ENCODE measurements at regions not wholly inside any gene's neighbourhood (a gene's known extent, or its start where the extent isn't known, plus 50 kb on each side); places are given as distances from the start of the nearest gene placed in this dataset.

DNA sequence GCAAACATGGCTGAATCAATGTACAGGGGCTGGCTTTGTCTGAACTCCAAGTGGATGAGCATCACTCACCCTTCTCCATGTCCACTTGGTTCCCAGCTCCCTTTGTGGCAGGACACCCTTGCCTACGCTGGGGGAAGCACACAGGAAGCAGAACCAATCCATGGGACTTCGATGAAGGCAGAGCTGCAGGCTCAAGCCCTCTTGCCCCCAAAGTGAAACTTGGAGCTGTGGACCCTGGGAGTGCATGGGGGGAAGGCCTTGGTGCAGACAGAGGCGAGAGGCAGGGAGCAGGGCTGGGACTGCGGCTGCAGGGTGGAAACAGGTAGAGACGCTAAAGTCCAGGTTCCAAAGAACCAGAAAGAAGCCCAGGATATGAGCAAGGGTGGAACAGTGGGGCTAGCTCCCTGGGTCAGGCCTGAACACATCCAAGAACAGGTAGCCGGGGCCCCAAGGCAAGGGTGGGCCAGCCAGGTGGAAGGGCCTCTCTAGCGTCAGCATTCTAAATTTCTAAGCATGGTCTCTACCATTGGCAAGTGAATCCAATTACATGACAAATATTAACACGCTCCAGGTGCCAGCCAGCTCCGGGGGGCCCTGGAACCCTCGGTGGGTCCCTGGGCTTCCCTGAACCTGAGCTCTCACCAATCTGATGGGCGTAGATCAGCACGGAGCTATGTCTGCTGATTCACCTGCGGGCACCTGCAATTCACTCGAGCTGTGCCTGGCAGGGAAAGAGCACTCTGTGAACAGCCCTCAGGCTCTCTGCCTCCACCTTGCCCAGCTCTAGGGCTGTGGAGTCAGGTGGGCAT is 532.8 kb downstream of the BRD1 start:
- no peak for DNase-seq

DNA sequence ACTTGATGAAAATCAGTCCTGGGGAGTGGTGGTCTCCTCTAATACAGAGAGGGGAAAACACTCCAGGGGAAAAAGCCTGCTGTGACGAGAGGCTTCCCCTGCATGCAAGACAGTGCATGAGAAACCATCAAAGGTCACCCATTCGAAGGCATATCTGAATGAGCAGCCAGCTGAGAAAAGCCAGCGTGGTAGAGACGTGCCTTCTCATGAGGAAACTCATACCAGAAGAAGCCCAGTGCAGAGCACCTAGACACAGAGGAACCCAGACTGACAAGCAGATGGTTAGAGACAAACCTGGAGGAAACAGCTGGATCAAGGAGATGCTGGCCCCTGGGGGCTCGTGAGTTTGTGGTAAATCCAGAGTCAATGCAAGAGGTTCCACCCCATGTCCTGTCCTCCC is 534.8 kb downstream of the BRD1 start:
- DNase-seq = no peak

DNA sequence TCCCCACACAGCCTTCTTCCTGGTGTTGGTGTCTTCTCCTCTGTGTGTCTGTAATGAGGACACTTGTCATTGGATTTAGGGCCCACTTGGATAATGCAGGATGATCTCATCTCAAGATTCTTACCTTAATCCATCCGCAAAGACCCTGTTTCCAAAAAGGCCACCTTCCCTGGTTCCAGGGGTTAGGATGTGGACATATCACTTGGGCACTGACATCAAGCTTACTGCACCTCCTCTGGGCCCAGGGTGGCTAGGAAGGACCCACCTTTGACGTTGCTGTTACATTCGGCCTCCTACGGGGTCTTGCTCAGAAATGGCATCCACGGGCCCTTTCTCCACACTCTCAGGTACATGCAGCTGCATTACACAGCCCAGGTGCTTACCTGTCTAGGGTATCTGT is 535.9 kb downstream of the BRD1 start:
- no peak for DNase-seq

DNA sequence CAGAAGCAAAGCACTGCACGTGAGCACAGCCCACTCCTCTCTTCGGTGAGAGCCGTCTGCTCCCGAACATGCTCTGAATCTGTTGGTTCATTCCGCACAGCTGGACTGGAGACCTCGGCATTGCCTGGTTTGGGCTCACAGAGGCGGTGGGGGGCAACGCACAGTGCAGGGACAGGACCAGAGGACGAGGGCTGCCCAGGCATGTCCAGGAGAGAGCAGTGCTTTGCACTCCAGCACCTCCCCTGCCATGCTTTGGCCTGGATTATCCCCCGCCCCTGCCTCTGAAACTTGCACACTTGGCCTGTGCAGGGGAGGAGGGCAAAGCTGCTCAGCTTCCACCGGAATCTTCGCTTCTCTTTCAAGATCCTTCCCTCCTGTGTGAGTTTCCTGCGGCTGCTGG is 536.5 kb downstream of the BRD1 start:
- no peak for DNase-seq

DNA sequence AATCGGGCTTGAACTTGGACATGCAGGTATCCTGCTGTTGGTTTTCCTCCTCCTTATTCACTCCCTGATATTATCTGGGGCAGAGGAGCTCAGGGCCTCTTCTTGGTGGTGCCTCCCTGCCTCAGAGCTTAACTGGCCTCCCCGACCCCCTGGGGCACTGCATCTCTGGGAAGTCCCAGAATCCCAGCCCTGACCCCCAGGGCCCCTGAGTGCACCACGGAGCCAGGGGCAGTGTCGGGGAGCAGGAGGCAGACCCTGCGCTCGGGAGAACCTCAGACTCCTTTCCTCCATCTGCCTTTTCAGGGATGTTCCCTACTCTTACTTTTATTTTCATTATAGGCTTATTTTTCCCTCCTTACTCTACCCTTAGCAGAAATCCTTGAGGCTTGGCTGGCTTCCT is 537.0 kb downstream of the BRD1 start:
- no peak for DNase-seq

DNA sequence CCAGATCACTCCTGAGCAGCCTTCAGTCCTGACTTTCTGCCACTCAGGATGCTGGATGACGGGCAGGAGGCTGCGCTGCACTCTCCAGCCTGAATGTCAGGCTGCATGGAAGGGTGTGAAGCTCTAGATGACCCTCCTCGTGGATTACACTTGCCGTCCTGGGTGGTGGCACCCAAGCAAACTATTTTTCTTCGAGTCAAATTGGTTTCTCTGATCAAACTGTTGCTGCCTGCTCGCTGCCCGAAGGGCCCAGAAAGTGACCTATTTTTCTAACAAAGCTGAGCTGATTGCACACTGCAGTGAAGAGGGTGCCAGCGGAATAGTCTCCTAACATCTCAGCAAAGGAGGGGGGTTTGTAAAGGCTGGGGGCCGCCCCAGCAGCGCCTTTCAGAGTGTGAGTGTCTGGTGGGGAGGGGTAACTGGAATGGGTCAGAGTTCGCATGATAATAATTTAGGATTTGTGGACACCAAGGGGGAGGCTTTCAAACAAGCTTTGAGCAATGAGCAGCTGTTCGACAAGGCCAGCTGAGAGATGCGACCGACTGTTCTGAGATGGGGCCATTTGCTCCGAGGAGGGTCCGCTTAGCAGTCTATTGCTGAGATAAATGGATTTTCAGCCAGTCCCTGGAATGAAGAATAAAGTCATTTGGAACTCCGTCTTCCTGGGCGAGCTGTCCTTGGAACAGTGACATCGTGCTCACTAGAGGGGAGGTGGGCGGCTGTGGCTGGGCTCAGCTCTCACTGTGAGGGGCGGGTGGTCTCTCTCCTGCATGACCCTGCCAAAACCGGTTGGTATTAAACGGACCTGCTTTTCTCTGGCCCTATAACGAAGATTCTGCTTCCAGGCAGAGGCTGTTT is 537.6 kb downstream of the BRD1 start:
- DNase-seq = no peak

DNA sequence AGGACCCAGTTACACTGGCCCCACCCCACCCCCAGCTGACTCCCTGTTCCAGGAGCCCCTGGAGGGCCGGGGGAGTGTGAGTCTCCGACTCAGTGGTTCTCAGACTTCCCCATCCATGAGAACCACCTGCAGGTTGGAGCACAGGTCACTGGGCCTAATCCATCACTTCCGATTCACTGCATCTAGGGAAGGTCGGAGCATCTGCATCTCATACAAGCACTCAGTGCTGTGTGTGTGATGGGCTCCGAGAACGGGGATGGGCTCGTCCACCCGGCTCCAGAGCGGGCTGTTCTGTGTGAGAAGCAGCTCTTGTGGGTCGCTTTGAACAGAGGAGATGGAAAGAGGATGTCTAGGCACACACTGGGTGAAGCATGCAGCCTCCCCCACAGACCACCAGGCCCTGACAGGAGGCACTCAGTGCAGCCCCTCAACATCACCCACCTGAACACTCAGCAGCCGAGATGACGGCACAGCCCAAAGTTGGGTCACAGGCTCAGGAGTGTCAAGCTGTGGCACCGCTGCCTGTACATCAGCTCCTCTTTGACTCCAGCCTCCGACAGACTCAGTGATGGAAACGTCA is 541.4 kb downstream of the BRD1 start:
- no peak for DNase-seq

DNA sequence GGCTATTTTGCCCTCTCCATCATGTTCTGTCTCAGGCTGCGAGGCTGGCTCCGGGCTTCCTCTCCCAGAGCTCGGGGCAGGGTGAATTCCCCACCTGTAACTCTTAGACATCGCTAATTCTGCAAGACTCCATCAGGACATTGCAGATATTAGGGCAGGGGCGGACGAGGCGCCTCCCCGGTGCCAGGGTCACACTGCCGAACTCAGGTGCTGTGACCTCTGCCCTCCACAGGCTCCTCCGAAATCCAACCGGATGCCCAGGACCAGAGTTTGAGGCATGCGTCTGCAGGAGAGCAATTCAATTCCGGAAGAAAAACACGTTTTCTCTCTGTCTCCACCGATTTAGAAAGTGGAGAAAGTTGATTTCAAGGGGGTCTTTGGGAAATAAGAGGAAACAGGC is 542.7 kb downstream of the BRD1 start:
- no peak for DNase-seq

DNA sequence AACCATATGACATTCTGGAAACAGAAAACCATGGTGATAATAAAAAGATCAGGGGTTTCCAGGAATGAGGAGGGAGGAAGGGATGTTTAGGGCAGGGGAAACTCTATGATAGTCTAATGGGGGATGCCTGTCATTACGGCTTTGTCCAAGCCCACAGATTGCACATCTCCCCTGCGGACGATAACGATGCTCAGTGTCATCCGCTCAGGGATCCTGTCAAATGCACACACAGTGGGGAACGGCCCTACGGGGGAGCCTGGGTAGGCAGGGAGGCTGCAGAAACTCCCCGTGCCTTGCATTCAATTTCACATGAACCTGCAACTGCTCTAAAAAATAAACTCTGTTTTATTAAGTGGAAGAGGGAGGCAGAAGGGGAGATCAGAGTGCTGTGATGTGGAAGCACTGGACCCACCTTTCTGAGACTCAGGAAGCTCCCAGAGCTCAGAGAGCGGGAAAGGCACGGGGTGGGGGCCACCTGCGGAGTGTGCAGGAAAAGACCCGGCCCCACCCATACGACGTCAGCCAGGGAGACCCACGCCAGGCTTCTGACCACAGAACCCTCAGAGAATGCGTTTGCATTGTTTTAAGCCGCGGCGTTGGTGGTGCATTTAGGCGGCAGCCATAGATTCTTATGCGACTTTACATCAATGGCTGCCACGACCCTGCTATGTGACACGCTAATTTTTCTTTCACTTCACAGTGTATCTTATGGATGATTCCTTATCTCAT is 543.5 kb downstream of the BRD1 start:
- no peak for DNase-seq

DNA sequence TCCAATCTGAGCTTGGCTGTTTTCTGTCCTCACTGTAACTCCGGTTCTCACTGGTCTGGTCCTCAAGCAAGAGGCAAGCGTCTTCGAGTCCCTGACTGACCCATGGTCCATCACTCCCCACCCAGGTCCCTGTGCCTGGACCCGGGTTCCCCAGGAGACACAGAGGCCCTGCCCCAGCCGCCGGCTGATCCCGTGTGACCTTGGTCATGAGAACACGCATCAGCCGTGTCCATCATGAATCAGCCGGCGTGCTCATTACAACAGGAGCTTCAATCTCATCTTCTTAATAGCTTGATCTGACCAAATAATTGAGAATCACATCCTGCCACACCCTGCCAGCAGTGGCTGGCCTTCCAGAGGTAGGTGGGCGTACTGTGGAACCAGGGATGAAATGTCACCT is 545.1 kb downstream of the BRD1 start:
- no peak for DNase-seq

DNA sequence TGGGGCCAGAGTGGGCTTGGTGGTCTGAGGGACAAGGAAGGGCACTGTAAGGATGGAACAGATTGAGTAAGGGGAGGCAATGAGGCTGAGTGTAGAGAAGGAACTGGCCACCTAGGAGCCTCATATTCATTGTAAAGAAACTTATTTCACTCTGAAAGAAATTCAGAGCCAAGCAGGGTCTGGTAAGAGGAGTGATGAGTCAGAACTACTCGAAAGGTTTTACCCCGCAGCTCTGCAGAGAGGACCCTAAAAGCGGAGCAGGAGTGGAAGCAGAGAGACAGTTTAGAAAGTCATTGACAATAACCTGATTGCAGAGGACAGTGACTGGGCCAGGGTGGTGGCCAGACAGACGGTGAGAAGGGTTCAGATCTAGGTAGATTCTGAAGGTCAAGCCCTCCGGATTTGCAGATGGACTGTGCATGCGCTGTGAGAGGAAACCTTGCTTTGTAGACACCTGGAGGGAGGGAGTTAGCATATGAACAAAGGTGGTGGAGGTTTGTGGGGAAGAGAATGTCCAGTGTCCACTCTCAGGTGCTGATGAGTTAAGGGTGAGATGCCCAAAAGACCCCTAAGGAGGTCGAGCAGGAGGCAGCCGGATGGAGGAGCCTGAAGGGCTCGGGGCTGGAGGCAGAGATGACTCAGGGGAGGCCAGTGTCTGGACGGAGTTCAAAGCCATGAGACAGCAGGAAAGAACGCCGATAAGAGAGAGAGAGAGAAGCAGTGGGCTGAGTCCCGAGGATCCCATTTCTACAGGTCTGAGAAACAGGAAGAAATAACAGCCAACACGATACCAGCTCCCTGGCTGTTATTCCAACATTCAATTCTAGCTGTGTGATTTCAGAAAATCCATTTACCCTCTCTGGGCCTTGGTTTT is 546.0 kb downstream of the BRD1 start:
- DNase-seq = no peak

DNA sequence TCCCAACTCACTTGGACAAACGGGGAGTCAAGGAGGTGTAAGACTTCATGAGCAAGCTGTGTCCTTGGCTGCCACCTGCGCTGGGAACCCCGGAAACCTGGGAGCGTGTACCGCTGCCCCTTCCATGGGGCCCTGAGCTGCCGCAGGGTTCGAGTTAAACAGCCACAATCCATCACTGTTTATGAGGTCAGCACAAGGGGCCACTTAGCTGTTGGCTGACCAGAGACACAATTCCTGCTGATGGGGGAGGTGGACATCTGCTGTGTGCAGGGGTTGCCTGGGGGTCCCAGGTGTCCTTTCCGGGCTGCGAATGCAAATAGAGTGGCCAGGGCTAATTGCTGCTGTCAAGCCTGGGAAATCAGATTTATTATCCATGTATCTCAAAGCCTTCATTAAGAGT is 549.3 kb downstream of the BRD1 start:
- no peak for DNase-seq

DNA sequence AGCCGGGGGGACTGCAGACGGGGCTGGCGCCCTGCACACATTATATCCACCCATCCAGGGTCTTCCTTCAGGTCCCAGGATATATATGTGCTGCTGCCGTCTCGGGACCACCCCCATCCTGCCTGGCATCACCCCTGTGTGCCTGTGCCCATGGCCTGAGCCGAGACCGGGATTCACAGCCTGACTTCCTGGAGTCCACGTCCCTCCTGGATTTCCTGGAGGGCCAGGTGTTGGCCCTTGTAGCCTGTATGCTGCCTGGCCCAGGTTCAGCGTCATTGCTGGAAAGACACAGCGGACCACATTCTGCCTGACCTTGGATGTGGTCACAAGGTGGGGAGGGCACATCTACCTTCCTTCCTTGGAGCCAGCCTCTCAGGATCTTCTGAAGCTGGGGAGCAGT is 551.1 kb downstream of the BRD1 start:
- no peak for DNase-seq

DNA sequence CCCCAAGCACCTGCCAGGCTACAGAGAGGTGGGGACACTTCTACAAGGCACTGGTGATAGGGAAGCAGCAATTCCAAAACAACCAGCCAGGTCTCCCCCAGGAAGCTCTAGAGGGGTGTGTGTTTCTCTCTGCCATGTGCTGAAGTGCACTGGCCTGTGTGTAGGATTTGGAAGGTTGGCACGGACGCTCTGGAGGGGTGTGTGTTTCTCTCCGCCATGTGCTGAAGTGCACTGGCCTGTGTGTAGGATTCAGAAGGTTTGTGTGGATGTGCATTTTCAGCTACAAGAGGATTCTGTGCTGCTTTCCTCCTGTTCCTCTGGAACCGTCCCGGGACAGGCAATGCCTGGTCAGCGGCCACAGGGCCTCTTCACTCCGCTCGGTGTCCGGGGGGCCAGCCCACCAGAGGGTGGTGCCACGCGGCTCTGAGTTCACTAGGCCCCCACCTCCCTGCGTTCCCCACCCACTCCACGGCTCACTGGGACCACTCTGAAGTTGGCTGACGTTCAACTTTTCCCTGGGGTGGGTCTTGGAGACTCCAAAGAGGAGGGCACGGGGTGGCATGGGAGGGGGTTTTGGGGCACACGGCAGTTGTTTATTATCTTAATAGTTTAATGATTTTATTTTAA is 552.8 kb downstream of the BRD1 start:
- DNase-seq = no peak

DNA sequence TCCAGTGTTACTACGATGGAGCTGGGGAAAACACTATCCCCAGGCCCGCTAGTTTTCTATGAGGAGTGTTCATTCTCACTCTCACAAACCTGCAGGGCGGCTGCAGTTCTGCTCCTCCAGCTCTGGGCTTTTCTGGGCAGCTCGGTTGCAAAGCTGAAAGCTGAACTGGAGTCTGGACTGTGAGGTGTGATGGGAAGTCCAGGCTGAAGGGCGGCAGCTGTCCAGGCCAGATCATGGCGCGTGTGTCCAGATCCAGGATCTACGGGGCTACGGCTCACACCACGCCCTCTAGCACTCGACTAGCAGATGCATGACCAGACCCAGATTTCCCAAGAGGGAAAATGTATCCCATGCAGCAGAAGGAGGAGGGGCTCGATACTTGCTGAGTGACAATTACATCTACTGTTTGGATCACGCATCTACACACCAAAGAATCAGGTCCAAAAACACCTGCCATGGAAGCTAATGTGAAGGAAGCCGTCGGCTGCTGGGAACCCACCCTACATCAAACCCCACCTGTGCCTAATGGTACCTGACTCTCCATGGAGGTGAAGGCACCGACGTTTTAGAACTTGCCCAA is 555.0 kb downstream of the BRD1 start:
- DNase-seq = no peak

DNA sequence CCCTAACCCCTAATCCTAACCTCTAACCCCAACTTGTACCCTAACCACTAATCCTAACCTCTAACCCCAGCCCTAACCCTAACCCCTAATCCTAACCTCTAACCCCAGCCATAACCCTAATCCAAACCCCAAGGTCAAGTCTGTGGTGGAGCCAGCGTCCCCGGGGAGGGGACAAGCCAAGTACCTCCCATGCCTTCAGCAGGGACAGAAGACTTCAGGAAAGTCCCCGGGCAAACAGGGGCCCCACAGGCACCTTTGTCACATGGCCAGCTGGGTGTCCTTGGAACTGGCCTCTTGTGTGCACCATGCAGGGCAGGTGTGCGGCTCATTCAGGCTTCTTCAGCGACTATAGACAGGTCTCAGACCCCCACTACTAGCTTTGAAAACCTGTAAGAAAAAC is 555.8 kb downstream of the BRD1 start:
- no peak for DNase-seq

DNA sequence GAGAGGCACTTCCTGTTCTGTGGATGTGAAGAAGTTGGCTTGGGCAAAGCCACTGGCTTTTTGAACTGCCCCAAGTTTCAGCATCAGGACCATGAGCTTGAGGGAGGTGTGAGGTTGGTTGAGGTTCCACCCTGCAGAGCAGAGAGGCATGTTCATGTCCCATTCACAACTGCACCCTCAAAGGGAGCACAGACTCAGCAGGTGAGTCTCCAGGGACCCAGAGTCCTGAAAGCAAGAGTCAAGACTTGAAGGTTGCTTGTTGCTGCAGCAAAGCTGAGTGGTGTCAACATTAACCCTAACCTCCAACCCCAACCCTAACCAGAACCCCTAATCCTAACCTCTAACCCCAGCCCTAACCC is 556.3 kb downstream of the BRD1 start:
- DNase-seq = no peak

DNA sequence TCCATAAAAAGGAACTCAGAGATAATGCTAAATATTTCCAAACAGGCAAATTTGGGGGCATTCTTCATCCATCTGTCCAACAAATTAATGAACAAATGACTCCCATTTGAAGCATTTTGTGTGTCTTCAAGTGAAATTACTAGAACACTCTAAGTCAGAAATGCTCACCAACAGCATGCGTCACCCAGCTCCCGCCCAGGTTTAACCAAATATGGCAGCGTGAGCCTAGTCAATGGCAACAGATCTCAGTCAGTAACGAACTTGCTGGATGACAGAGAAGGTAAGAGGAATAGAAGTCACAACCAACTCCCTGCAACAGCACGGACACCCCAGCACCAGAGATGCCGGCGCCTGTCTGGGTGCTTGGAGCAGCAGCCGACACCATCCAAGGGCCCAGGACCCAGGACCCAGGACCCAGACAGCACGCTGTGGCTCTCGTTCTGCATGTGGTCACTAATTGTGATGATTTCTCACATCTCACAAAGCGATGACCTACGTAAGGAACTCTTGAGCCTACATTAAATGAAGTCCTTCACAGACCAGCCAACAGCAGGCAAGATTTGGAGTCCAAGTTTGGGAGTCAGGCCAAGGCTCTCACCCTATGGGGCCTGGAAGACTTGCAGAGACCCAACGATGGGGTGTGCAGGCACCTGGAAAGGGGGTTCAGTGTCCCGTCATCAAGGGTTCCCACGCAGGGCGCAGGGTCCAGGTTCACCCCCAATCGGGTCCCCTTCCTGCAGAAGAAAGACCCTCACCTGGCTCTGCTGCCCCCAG is 556.9 kb downstream of the BRD1 start:
- DNase-seq = no peak

DNA sequence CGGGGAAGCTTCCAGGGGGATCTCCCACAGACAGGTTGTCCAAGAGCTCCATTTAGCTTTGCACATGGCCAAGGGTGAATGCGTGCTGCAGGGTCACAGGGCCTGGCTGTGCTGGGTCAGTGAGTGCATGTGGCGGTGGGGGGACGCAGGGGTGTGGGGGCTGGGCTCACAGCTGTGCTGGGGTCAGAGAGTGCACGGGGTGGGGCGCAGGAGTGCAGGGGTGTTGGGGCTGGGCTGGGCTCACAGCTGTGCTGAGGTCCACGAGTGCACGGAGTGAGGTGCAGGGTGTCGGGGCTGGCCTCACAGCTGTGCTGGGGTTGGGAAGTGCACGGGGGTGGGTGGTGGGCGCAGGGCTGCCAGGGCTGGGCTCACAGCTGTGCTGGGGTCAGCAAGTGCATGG is 557.7 kb downstream of the BRD1 start:
- DNase-seq = no peak

DNA sequence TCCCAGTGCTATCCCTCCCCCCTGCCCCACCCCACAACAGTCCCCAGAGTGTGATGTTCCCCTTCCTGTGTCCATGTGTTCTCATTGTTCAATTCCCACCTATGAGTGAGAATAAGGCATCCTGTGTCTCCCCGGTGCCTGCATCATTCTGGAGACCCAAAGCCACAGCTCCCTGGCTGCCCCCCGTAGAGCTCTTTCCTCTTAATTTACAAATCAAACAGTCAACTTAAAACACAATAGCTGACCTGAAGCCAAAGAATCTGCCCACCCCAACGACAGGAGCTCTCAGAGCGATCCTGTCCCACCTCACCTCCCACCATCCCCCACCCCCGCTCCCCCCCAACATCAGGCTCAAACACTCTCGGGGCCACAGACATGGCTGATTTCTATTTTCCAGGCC is 558.3 kb downstream of the BRD1 start:
- DNase-seq = no peak

DNA sequence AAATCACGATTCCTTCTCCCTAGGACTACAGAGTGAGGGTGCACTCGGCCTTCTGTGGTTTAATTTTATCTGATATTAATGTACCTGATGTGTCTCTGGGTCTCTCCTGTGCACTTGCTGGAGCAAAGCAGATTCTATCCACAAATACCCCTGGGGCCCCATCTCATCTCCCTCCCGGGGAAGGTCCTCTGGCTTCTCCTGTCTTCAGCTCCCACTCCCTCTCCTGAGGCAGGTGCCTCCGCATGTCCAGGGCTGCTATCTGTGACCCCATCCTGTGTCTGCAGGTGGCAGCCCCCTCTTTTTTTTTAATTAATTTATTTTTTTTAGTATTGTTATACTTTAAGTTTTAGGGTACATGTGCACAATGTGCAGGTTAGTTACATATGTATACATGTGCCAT is 558.7 kb downstream of the BRD1 start:
- no peak for DNase-seq

Data from dermis blood vessel endothelial cell (primary cell).